PC-3 (cell line): ENCODE measurements at regions not wholly inside any gene's neighbourhood (a gene's known extent, or its start where the extent isn't known, plus 50 kb on each side); places are given as distances from the start of the nearest gene placed in this dataset.

ENCODE experiments used
- ATAC-seq: fragments of 200-7000 bp; cut with Tn5 transposase; 2 replicates; pipeline ENCODE4 v1.9.1; 2020; ENCODE audit warnings: mild to moderate bottlenecking, moderate library complexity
- BruUV-seq: library from RNA; stranded (reverse); fragments of 400-500 nt; replicated peaks from 2 replicates; lab custom pipeline; 2021; lab: Mats Ljungman, UMichigan
- CTCF ChIA-PET: fragments of 300-600 bp; sonication (Branson Sonifier 250); formaldehyde crosslinking; loops from one replicate; lab custom pipeline; 2022; ENCODE audit warnings: antibody characterized with exemption; lab: Charles Lee
- POLR2A ChIA-PET: fragments of 300-600 bp; sonication (Branson Sonifier 250); formaldehyde crosslinking; loops from one replicate; lab custom pipeline; 2022; ENCODE audit warnings: antibody characterized with exemption; ENCODE audit not compliant: unreplicated experiment; lab: Charles Lee
- DNase-seq: peaks from one replicate; pipeline ENCODE4 v3.0.0-alpha.2; 2015
- H2AFZ ChIP-seq: fragments of 300-600 bp; sonication (generic); 2 replicates; pipeline ENCODE4 v1.6.0; 2016; ENCODE audit warnings: antibody characterized with exemption, low read length
- H3F3A ChIP-seq: fragments of 300-600 bp; sonication (generic); one replicate; pipeline ENCODE4 v1.6.0; 2017; ENCODE audit warnings: antibody characterized with exemption, low read length, control low read depth, mild to moderate bottlenecking; ENCODE audit not compliant: unreplicated experiment
- H3K27ac ChIP-seq: fragments of 300-600 bp; sonication (generic); 2 replicates; pipeline ENCODE4 v1.5.1; 2016; ENCODE audit warnings: mild to moderate bottlenecking, low read length
- H3K27me3 ChIP-seq: fragments of 300-600 bp; sonication (generic); 2 replicates; pipeline ENCODE4 v1.6.1; 2016; ENCODE audit warnings: low read length, mixed read lengths
- H3K36me3 ChIP-seq: fragments of 300-600 bp; sonication (generic); 2 replicates; pipeline ENCODE4 v1.6.1; 2016; ENCODE audit warnings: low read depth, mixed run types, low read length, mixed read lengths
- H3K4me1 ChIP-seq: fragments of 300-600 bp; sonication (generic); 2 replicates; pipeline ENCODE4 v1.5.1; 2016; ENCODE audit warnings: low read length; ENCODE audit not compliant: insufficient read depth
- H3K4me2 ChIP-seq: fragments of 300-600 bp; sonication (generic); 2 replicates; pipeline ENCODE4 v1.6.0; 2016; ENCODE audit warnings: low read length
- H3K4me3 ChIP-seq: fragments of 300-600 bp; sonication (generic); 2 replicates; pipeline ENCODE4 v1.5.1; 2016; ENCODE audit warnings: mild to moderate bottlenecking, low read length, mixed read lengths
- H3K79me2 ChIP-seq: fragments of 300-600 bp; sonication (generic); 2 replicates; pipeline ENCODE4 v1.6.1; 2017; ENCODE audit warnings: low read length, mixed read lengths
- H3K9ac ChIP-seq: fragments of 300-600 bp; sonication (generic); 2 replicates; pipeline ENCODE4 v1.6.0; 2016; ENCODE audit warnings: mild to moderate bottlenecking, low read length
- H3K9me2 ChIP-seq: fragments of 300-600 bp; sonication (generic); replicated peaks from 2 replicates; pipeline ENCODE4 v1.6.1; 2016; ENCODE audit warnings: mixed run types, low read length, mixed read lengths
- H3K9me3 ChIP-seq: fragments of 300-600 bp; sonication (generic); 2 replicates; pipeline ENCODE4 v1.6.1; 2016; ENCODE audit warnings: low read length, mixed read lengths
- H4K20me1 ChIP-seq: fragments of 300-600 bp; sonication (generic); 2 replicates; pipeline ENCODE4 v1.6.1; 2016; ENCODE audit warnings: low read length, mixed read lengths
- EZH2 ChIP-seq: fragments of 300-600 bp; sonication (generic); IDR thresholded peaks from one replicate; pipeline ENCODE4 v1.6.1; 2017; ENCODE audit warnings: antibody characterized with exemption, mild to moderate bottlenecking, low read length; ENCODE audit not compliant: unreplicated experiment
- EZH2phosphoT487 ChIP-seq: fragments of 300-600 bp; sonication (generic); IDR thresholded peaks from 2 replicates; pipeline ENCODE4 v1.6.1; 2018; ENCODE audit warnings: mild to moderate bottlenecking, antibody characterized with exemption, low read length, borderline replicate concordance
- intact Hi-C: fragments of 100-400 bp; cut with micrococcal nuclease; formaldehyde crosslinking; loops from 2 replicates; pipeline ENCODE4 v1.9.0; 2023
- TF ChIP-seq, protein P1 (sequence below): fragments of 300-600 bp; sonication (generic); conservative IDR thresholded peaks from 2 replicates; pipeline ENCODE4 v1.5.1; 2017; ENCODE audit warnings: antibody characterized with exemption, low read depth, mild to moderate bottlenecking, low read length

DNA sequence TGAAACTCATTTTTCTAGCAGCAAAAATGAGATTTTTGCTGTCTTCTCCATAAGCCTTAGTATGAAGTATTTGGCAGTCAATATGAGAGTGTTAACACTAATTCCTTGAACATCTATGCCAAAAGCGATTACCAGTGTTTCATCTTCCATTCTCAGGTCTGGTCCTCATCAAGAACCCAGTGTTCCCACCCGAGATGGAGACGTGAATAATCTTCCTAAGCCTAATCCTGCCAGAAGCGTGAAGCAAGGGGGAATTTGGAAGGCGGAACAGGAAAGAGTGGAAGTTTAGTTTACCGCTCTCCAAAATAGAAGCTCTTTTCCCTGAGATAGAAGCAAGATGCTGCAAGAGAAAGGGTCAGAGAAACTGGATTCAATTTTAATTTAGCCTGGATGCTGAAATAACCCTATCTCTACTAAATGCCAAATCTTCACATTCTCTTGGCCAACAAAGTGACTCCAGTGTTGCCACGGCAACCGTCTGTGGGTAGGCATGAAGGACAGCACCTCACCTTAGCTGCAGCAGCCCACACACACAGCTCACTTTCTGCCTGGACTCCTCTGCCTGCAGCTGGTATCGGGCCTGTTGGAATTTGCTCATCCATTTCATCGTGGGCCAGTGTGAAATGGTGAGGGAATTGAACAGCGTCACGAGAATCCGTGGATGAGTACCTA lies 711.1 kb downstream of the CBLN2 start:
- TF ChIP-seq EZH2 (no peak), EZH2phosphoT487 (no peak)
- TF ChIP-seq, protein P1, sequence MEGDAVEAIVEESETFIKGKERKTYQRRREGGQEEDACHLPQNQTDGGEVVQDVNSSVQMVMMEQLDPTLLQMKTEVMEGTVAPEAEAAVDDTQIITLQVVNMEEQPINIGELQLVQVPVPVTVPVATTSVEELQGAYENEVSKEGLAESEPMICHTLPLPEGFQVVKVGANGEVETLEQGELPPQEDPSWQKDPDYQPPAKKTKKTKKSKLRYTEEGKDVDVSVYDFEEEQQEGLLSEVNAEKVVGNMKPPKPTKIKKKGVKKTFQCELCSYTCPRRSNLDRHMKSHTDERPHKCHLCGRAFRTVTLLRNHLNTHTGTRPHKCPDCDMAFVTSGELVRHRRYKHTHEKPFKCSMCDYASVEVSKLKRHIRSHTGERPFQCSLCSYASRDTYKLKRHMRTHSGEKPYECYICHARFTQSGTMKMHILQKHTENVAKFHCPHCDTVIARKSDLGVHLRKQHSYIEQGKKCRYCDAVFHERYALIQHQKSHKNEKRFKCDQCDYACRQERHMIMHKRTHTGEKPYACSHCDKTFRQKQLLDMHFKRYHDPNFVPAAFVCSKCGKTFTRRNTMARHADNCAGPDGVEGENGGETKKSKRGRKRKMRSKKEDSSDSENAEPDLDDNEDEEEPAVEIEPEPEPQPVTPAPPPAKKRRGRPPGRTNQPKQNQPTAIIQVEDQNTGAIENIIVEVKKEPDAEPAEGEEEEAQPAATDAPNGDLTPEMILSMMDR = no peak
- peaks cover 15% of the 10 kb centered on the region for H3K4me1 ChIP-seq
- no peaks in the 10 kb centered on the region for H3K9me3 ChIP-seq
- no peak for DNase-seq
- H3K79me2 ChIP-seq = no peaks in the 10 kb centered on the region
- H3K4me3 ChIP-seq = no peak overlapping the region
- H3K4me2 ChIP-seq = no peak overlapping the region
- no peaks in the 10 kb centered on the region for H3K27me3 ChIP-seq
- ChIA-PET POLR2A (no interaction called here), CTCF (no interaction called here)
- no TSS peak for BruUV-seq
- H3K9ac ChIP-seq = no peak overlapping the region
- H3K36me3 ChIP-seq = no peaks in the 10 kb centered on the region
- H3F3A ChIP-seq = no peaks in the 10 kb centered on the region
- no peaks in the 10 kb centered on the region for H4K20me1 ChIP-seq
- H3K27ac ChIP-seq = no peak overlapping the region
- no peaks in the 10 kb centered on the region for H3K9me2 ChIP-seq
- intact Hi-C loops = loop anchor here (5.0 kb wide), 1 partner anchor 44 kb away; no protein-coding TSS in a partner anchor
- no peak overlapping the region for H2AFZ ChIP-seq
- ATAC-seq = no peak

DNA sequence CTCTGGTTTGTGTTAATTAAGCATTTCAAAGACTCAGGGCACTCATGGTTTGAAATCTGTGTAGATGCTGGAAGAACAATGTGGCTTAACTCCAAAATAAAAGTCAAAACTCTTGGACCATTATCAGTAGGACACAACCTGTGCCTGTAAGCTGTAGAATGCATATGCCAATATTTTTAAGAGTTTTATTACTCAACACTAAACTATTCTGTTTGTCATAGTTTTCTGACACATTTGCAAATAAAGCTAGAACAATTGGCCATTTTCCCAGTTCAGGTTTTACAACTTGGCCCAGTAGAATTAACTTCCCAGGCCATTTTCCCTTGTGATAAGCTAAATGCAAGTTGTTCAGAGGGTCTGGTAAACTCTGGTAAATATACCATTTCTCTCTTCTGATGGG lies 713.1 kb downstream of the CBLN2 start:
- Histone ChIP-seq H3K27me3 (no peaks in the 10 kb centered on the region), H3F3A (no peaks in the 10 kb centered on the region), H2AFZ (no peak overlapping the region), H3K4me1 (peaks cover 15% of the 10 kb centered on the region), H3K36me3 (no peaks in the 10 kb centered on the region), H3K27ac (peak overlapping the region; percentile 30), H3K79me2 (no peaks in the 10 kb centered on the region), H3K4me3 (no peak overlapping the region), H3K4me2 (peak overlapping the region; percentile 31), H3K9me2 (no peaks in the 10 kb centered on the region), H3K9me3 (no peaks in the 10 kb centered on the region), H3K9ac (no peak overlapping the region), H4K20me1 (no peaks in the 10 kb centered on the region)
- ChIA-PET CTCF (interaction anchor here (0.6 kb wide), 2 partner anchors 161 to 512 kb away, joined by 3 read pairs; no protein-coding TSS in a partner anchor), POLR2A (no interaction called here)
- DNase-seq (peak; percentile 86), ATAC-seq (peak; percentile 98)
- BruUV-seq = no TSS peak
- intact Hi-C loops = loop anchor here (1.0 to 5.0 kb wide), 2 partner anchors 23 to 46 kb away; no protein-coding TSS in a partner anchor
- TF ChIP-seq EZH2 (no peak), EZH2phosphoT487 (no peak)
- TF ChIP-seq, protein P1 = no peak

DNA sequence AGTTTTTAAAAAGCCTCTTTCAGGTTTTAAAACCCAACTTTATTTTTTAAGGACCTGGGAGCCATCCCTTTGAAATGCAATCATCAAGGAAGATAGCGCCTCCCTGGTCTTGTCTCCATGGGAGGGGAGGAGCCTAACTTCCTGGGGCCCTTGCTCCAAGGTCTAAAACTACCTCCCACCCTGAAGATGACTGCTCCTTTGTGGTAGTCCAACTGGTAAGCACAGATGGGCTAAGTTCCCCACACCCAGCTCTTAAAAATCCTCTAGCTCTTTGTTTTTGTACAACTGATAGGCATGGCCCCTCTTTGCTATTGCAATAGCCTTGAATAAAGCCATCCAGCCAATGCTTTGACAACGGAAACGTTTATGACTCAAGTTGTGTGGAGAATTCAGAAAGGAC lies 716.8 kb downstream of the CBLN2 start:
- Histone ChIP-seq H3K27me3 (no peaks in the 10 kb centered on the region), H3K9me2 (no peaks in the 10 kb centered on the region), H3K9me3 (no peaks in the 10 kb centered on the region), H3K4me1 (peaks cover 15% of the 10 kb centered on the region), H3K4me3 (no peak overlapping the region), H4K20me1 (no peaks in the 10 kb centered on the region), H3K9ac (no peak overlapping the region), H3K4me2 (no peak overlapping the region), H3K27ac (no peak overlapping the region), H3F3A (no peaks in the 10 kb centered on the region), H3K79me2 (no peaks in the 10 kb centered on the region), H3K36me3 (no peaks in the 10 kb centered on the region), H2AFZ (no peak overlapping the region)
- no TSS peak for BruUV-seq
- DNase-seq = no peak
- intact Hi-C loops = no loop called here
- ATAC-seq = no peak
- ChIA-PET POLR2A (no interaction called here), CTCF (no interaction called here)
- TF ChIP-seq EZH2 = no peak
- TF ChIP-seq EZH2phosphoT487 = no peak
- TF ChIP-seq, protein P1 = no peak
